HCT116 (cell line): ENCODE measurements at regions not wholly inside any gene's neighbourhood (a gene's known extent, or its start where the extent isn't known, plus 50 kb on each side); places are given as distances from the start of the nearest gene placed in this dataset.

Source experiments
- CTCF ChIP-seq, 3 experiments: fragments of 200-600 bp in 1 of 3; sonication (generic) in 1 of 3; IDR thresholded peaks in 2 of 3; conservative IDR thresholded peaks in 1 of 3; 2 replicates each; pipeline ENCODE4 v1.5.1; 2012 to 2017; ENCODE audit warnings: low read depth in 2 of 3, low read length in 2 of 3, antibody characterized with exemption in 1 of 3, borderline replicate concordance in 1 of 3, control low read depth in 1 of 3, mild to moderate bottlenecking in 1 of 3, mixed read lengths in 1 of 3, mixed run types in 1 of 3, moderate library complexity in 1 of 3; ENCODE audit not compliant: insufficient read depth in 1 of 3
- POLR2AphosphoS5 ChIP-seq: IDR thresholded peaks from 2 replicates; pipeline ENCODE4 v1.6.1; 2011; ENCODE audit warnings: mild to moderate bottlenecking, low read depth, low read length, moderate library complexity
- TCF7L2 ChIP-seq: IDR thresholded peaks from 2 replicates; pipeline ENCODE4 v1.7.0; 2011; ENCODE audit warnings: borderline replicate concordance, inconsistent platforms; ENCODE audit not compliant: insufficient read depth, insufficient read length; ENCODE audit errors: extremely low read depth

DNA sequence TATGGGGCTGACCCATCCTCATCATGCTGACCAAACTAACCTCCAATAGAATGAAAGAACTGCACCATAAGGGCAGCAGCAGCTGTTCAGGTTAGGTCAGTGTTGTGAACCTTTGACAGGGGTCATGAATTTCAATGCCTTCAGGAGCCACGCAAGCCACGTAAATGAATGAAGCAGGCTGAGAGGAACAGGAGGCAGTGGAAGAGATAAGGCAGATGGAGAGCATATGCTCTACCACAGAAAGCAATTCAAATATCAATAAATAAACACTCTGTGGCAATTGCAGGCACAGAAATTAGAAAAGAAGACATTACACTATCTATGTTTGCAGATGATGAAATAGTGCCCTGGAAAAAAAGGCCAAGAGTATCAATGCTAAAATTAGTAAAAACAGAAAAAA is 56.3 kb downstream of the SCG2 start (continued):
- TF ChIP-seq CTCF (IDR thresholded peaks at IDR 0.05 in 2 of 3, conservative IDR thresholded peaks at IDR 0.05 in 1 of 3; ENCODE audit: borderline replicate concordance in 1 of 3, insufficient read depth in 1 of 3, low read depth in 2 of 3, low read length in 2 of 3) (no peak), POLR2AphosphoS5 (no peak), TCF7L2 (no peak)
